Skeletal muscle satellite cell (primary cell): ENCODE measurements at regions not wholly inside any gene's neighbourhood (a gene's known extent, or its start where the extent isn't known, plus 50 kb on each side); places are given as distances from the start of the nearest gene placed in this dataset.

Source experiments
- H3K27me3 ChIP-seq: 2 replicates; pipeline ENCODE4 v1.7.0; 2013; ENCODE audit warnings: low read length; ENCODE audit not compliant: control insufficient read depth, insufficient read depth
- H3K36me3 ChIP-seq: 2 replicates; pipeline ENCODE4 v1.7.0; 2013; ENCODE audit warnings: mild to moderate bottlenecking, control low read depth, low read length; ENCODE audit not compliant: insufficient read depth
- H3K4me1 ChIP-seq: 2 replicates; pipeline ENCODE4 v1.7.0; 2013; ENCODE audit warnings: low read length; ENCODE audit not compliant: control insufficient read depth, insufficient read depth
- H3K4me2 ChIP-seq: 2 replicates; pipeline ENCODE4 v1.7.0; 2013; ENCODE audit warnings: mild to moderate bottlenecking, low read length
- H3K4me3 ChIP-seq: 2 replicates; pipeline ENCODE4 v1.7.0; 2013; ENCODE audit warnings: low read length
- H3K9ac ChIP-seq: 2 replicates; pipeline ENCODE4 v1.7.0; 2013; ENCODE audit warnings: mild to moderate bottlenecking, low read depth, low read length, moderate library complexity
- H3K9me3 ChIP-seq: replicated peaks from 2 replicates; pipeline ENCODE4 v1.7.0; 2013; ENCODE audit warnings: mild to moderate bottlenecking, control low read depth, low read length

GRCh38 chr2:6652251-6652650 is 213.5 kb downstream of the CMPK2 start:
- Histone ChIP-seq H3K4me3 (no peak overlapping the region), H3K27me3 (no peaks in the 10 kb centered on the region), H3K36me3 (no peaks in the 10 kb centered on the region), H3K9ac (no peak overlapping the region), H3K9me3 (peaks cover 3% of the 10 kb centered on the region), H3K4me2 (no peak overlapping the region), H3K4me1 (no peaks in the 10 kb centered on the region)

- Histone ChIP-seq H3K9me3 (no peaks in the 10 kb centered on the region), H3K9ac (no peak overlapping the region), H3K27me3 (no peaks in the 10 kb centered on the region), H3K4me2 (no peak overlapping the region), H3K36me3 (no peaks in the 10 kb centered on the region), H3K4me1 (no peaks in the 10 kb centered on the region), H3K4me3 (no peak overlapping the region)
Measured at GRCh38 chr2:6653281-6653750, 212.4 kb downstream of the CMPK2 start.

GRCh38 chr2:6654279-6654678 is 211.4 kb downstream of the CMPK2 start:
- H3K9me3 ChIP-seq, result no peaks in the 10 kb centered on the region
- H3K4me2 ChIP-seq, result no peak overlapping the region
- no peaks in the 10 kb centered on the region for H3K36me3 ChIP-seq
- no peaks in the 10 kb centered on the region for H3K4me1 ChIP-seq
- no peak overlapping the region for H3K4me3 ChIP-seq
- no peaks in the 10 kb centered on the region for H3K27me3 ChIP-seq
- H3K9ac ChIP-seq, result no peak overlapping the region

- no peak overlapping the region for H3K9ac ChIP-seq
- H3K4me2 ChIP-seq, result no peak overlapping the region
- H3K9me3 ChIP-seq, result no peaks in the 10 kb centered on the region
- H3K27me3 ChIP-seq, result no peaks in the 10 kb centered on the region
- H3K36me3 ChIP-seq, result no peaks in the 10 kb centered on the region
- H3K4me1 ChIP-seq, result no peaks in the 10 kb centered on the region
- H3K4me3 ChIP-seq, result no peak overlapping the region
Measured at GRCh38 chr2:6656633-6657032, 209.1 kb downstream of the CMPK2 start.

- Histone ChIP-seq H3K9ac (no peak overlapping the region), H3K27me3 (no peaks in the 10 kb centered on the region), H3K4me2 (no peak overlapping the region), H3K4me3 (no peak overlapping the region), H3K4me1 (no peaks in the 10 kb centered on the region), H3K36me3 (no peaks in the 10 kb centered on the region), H3K9me3 (no peaks in the 10 kb centered on the region)
Measured at GRCh38 chr2:6657136-6657535, 208.6 kb downstream of the CMPK2 start.

- Histone ChIP-seq H3K4me3 (no peak overlapping the region), H3K27me3 (no peaks in the 10 kb centered on the region), H3K9ac (no peak overlapping the region), H3K36me3 (no peaks in the 10 kb centered on the region), H3K4me1 (no peaks in the 10 kb centered on the region), H3K9me3 (no peaks in the 10 kb centered on the region), H3K4me2 (no peak overlapping the region)
Measured at GRCh38 chr2:6657855-6658254, 207.9 kb downstream of the CMPK2 start.

GRCh38 chr2:6664332-6665061 is 201.2 kb downstream of the CMPK2 start:
- Histone ChIP-seq H3K4me3 (no peak overlapping the region), H3K4me1 (no peaks in the 10 kb centered on the region), H3K27me3 (no peaks in the 10 kb centered on the region)

GRCh38 chr2:6665093-6666045 is 200.3 kb downstream of the CMPK2 start:
- Histone ChIP-seq H3K4me3 (no peak overlapping the region), H3K27me3 (no peaks in the 10 kb centered on the region), H3K9ac (no peak overlapping the region), H3K9me3 (peaks cover 3% of the 10 kb centered on the region), H3K36me3 (no peaks in the 10 kb centered on the region), H3K4me1 (no peaks in the 10 kb centered on the region), H3K4me2 (no peak overlapping the region)

More at GRCh38 chr2:6664332-6665061, 201.2 kb downstream of the CMPK2 start:
- Histone ChIP-seq H3K9me3 (peaks cover 3% of the 10 kb centered on the region), H3K4me2 (no peak overlapping the region), H3K9ac (no peak overlapping the region), H3K36me3 (no peaks in the 10 kb centered on the region)

- Histone ChIP-seq H3K4me3 (no peak overlapping the region), H3K4me2 (no peak overlapping the region), H3K9ac (no peak overlapping the region), H3K9me3 (peaks cover 3% of the 10 kb centered on the region), H3K36me3 (no peaks in the 10 kb centered on the region), H3K27me3 (no peaks in the 10 kb centered on the region), H3K4me1 (no peaks in the 10 kb centered on the region)
Measured at GRCh38 chr2:6667326-6667725, 198.4 kb downstream of the CMPK2 start.

- H3K9me3 ChIP-seq, result peaks cover 3% of the 10 kb centered on the region
- no peaks in the 10 kb centered on the region for H3K36me3 ChIP-seq
- H3K27me3 ChIP-seq, result no peaks in the 10 kb centered on the region
- H3K4me2 ChIP-seq, result no peak overlapping the region
- H3K4me1 ChIP-seq, result no peaks in the 10 kb centered on the region
- H3K4me3 ChIP-seq, result no peak overlapping the region
- no peak overlapping the region for H3K9ac ChIP-seq
Measured at GRCh38 chr2:6671913-6672312, 193.8 kb downstream of the CMPK2 start.

- no peak overlapping the region for H3K4me3 ChIP-seq
- no peak overlapping the region for H3K4me2 ChIP-seq
- no peaks in the 10 kb centered on the region for H3K27me3 ChIP-seq
- H3K9me3 ChIP-seq, result no peaks in the 10 kb centered on the region
- H3K9ac ChIP-seq, result no peak overlapping the region
- no peaks in the 10 kb centered on the region for H3K36me3 ChIP-seq
- H3K4me1 ChIP-seq, result no peaks in the 10 kb centered on the region
Measured at GRCh38 chr2:6674381-6674780, 191.3 kb downstream of the CMPK2 start.
